ENCODE measurements at regions not wholly inside any gene's neighbourhood (a gene's known extent, or its start where the extent isn't known, plus 50 kb on each side); places are given as distances from the start of the nearest gene placed in this dataset.

- intact Hi-C loops (cut with micrococcal nuclease) = loop anchor here (5.0 to 10.0 kb wide), 3 partner anchors 66 to 183 kb away; partner anchors contain the start of gene ETS2
- Histone ChIP-seq H3K4me1 (ENCODE audit: control insufficient read depth, insufficient read depth, low read length) (peaks cover 44% of the 10 kb centered on the region), H2AFZ (replicated peaks; ENCODE audit: low read length, poor library complexity) (no peak overlapping the region), H4K91ac (ENCODE audit: insufficient read depth, low read depth, low read length) (peak overlapping the region; percentile 27; the same call in 1 of the 2 replicates), H3K9me1 (ENCODE audit: insufficient read depth, low read length) (peaks cover 22% of the 10 kb centered on the region), H3K18ac (ENCODE audit: low read depth, low read length) (peak overlapping the region; percentile 49; the same call in 1 of the 2 replicates), H2BK15ac (ENCODE audit: low read depth, low read length) (peak overlapping the region; percentile 73; the same call in 2 of the 3 replicates), H3K14ac (replicated peaks; ENCODE audit: low read depth, low read length) (peak overlapping the region; percentile 16; the same call in 1 of the 2 replicates), H3K27me3 (ENCODE audit: control insufficient read depth, insufficient read depth, low read length) (no peaks in the 10 kb centered on the region), H3K4me3 (ENCODE audit: insufficient read depth, low read depth, low read length) (no peak overlapping the region), H3K9me3 (ENCODE audit: control insufficient read depth, insufficient read depth, low read length) (no peaks in the 10 kb centered on the region), H4K20me1 (ENCODE audit: insufficient read depth, low read length) (no peaks in the 10 kb centered on the region; the same call in 1 of the 2 replicates), H3K23ac (ENCODE audit: low read depth, low read length) (peak overlapping the region; percentile 66; the same call in 1 of the 2 replicates), H2AK9ac (replicated peaks; ENCODE audit: low read depth, low read length, poor library complexity) (peak overlapping the region; percentile 17), H2BK5ac (ENCODE audit: low read depth, low read length, poor library complexity, severe bottlenecking) (no peak overlapping the region), H3K27ac (ENCODE audit: insufficient read depth, low read length) (no peak overlapping the region), H4K8ac (ENCODE audit: low read depth in 2 of 2, low read length in 2 of 2) (no peak overlapping the region), H2BK20ac (ENCODE audit: low read depth, low read length) (peak overlapping the region; percentile 84), H2BK120ac (ENCODE audit: low read depth, low read length) (peak overlapping the region; percentile 86), H3K4ac (ENCODE audit: low read depth, low read length) (peak overlapping the region; percentile 77), H4K5ac (ENCODE audit: low read depth, low read length) (no peak overlapping the region; the same call in 1 of the 2 replicates), H3K9ac (ENCODE audit: low read depth, low read length) (no peak overlapping the region; the same call in 1 of the 2 replicates), H3K4me2 (ENCODE audit: low read depth, low read length) (no peak overlapping the region), H3K36me3 (ENCODE audit: control insufficient read depth, insufficient read depth, low read length) (no peaks in the 10 kb centered on the region), H3K56ac (ENCODE audit: extremely low read depth, insufficient read depth, low read length) (no peak overlapping the region), H3K79me1 (ENCODE audit: low read depth in 1 of 2, low read length in 2 of 2) (no peaks in the 10 kb centered on the region), H2AK5ac (ENCODE audit: low read depth, low read length) (peak overlapping the region; percentile 54; the same call in 1 of the 2 replicates)
- DNase-seq (no peak), ATAC-seq (ENCODE audit: low read depth) (no peak)
- no TSS peak for BruUV-seq (replicated peaks)
- POLR2A ChIA-PET (ENCODE audit: unreplicated experiment) = no interaction called here
- in situ Hi-C loops (cut with MboI; ENCODE audit: low sequenced_read_pairs) = no loop called here
- CTCF ChIA-PET = no interaction called here
- WGBS, 2 experiments (ENCODE audit: extremely low coverage in 2 of 2, insufficient read length in 1 of 2) = no CpG with 5 or more reads among the region's 12 CpGs
- dilution Hi-C loops (cut with HindIII; ENCODE audit: low sequenced_read_pairs, unreplicated experiment) = no loop called here
- TF ChIP-seq RFX5 (IDR thresholded peaks at IDR 0.05; ENCODE audit: low read depth, low read length) (no peak), BHLHE40 (IDR thresholded peaks at IDR 0.05; ENCODE audit: low read depth, low read length) (no peak), RCOR1 (IDR thresholded peaks at IDR 0.05; ENCODE audit: insufficient replicate concordance, low read length) (no peak), FOS (IDR thresholded peaks at IDR 0.05; ENCODE audit: low read depth, low read length) (no peak), RAD21 (IDR thresholded peaks at IDR 0.05; ENCODE audit: low read length) (no peak), SMC3 (IDR thresholded peaks at IDR 0.05; ENCODE audit: low read depth, low read length) (no peak), ELK1 (IDR thresholded peaks at IDR 0.05; ENCODE audit: borderline replicate concordance, low read depth, low read length) (no peak), MXI1 (IDR thresholded peaks at IDR 0.05; ENCODE audit: borderline replicate concordance, low read depth, low read length) (no peak), USF2 (IDR thresholded peaks at IDR 0.05; ENCODE audit: low read depth, low read length) (no peak), MAFK (IDR thresholded peaks at IDR 0.05; ENCODE audit: low read depth, low read length) (no peak), CHD1 (IDR thresholded peaks at IDR 0.05; ENCODE audit: low read depth, low read length) (no peak), NFE2L2 (IDR thresholded peaks at IDR 0.05; ENCODE audit: low read depth, low read length) (no peak), CEBPB (IDR thresholded peaks at IDR 0.05; ENCODE audit: low read depth, low read length) (no peak), MAZ (IDR thresholded peaks at IDR 0.05; ENCODE audit: borderline replicate concordance, low read depth, low read length) (no peak)
These were observed 182.1 kb downstream of the ETS2 start for GRCh38 chr21:38987633-38988508.
